NCI-H1436 (cell line): ENCODE measurements at regions not wholly inside any gene's neighbourhood (a gene's known extent, or its start where the extent isn't known, plus 50 kb on each side); places are given as distances from the start of the nearest gene placed in this dataset.

ENCODE experiments used
- DNase-seq: peaks from one replicate; lab custom pipeline; 2025; lab: John Stamatoyannopoulos, UW

DNA sequence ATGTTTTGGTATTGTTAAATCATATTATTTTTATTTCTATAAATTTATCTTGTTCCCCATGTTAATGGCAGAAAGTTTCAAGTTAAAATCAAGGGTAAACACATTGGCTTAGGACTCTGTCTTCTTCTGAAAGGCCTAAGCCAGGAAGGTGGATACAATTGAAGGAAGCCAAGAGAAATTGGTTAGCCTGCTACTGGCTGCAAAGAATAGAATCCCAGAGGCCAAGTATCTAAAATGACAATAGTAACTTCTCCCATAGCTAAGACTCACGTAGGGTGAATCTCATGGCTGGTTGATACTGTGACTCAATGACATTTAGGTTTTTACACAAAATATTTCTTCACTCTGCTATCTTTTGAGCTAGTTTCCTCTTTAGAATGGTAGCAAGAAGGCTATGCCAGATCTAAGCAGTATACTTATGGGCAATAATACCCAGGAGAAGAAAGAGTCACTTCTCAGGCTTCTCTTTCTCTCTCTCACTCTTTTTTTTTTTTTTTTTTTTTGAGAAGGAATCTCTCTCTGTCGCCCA lies 621.5 kb upstream of the TBL1XR1 start:
- no peak for DNase-seq

DNA sequence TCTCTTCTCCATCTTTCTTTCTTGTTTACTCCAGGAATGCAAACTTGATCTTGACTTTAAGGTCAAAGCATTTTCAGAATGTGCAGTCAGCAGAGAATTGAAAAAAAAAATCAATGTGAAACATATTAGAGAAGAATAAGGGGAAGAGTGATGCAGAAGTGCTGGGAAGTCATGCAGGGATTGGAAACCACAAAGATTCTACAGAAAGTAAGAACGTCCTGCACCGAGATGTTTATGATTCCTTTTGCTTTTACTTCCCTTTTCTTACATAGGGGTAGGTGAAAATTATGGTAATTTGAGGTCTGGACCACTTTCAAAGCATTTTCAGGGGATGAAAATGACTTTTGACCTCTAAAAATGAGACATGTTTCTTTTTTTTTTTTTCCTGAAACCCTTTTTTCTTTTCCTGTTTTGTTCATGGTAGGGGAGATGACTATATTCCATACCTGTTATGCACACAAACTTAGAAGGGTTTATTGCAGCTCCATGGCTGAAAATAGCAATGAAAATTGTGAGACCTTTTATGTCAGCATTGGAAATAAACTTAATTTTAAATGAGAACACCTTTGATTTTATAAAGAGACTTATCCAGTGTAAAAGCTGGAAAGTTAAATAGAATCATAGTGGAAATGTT lies 623.5 kb upstream of the TBL1XR1 start:
- no peak for DNase-seq

DNA sequence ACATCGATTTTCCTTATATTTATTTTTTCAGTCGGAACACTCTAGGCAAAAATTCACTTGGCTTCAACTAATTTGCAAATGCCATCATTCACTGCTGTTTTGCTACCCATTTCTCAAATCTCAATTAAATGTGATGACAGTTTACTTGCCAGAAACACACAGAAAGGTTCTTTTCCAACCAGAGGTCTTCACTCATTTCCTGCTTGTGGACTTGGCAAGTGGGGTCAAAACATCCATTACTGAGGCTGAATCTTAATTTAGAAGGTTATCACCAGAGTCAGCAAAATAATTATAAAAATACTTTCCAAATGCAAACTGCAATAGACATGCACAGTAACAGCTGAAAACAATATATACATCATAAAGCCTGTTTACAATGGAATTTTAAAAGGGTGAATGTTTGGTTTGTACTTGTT lies 625.4 kb upstream of the TBL1XR1 start:
- no peak for DNase-seq

DNA sequence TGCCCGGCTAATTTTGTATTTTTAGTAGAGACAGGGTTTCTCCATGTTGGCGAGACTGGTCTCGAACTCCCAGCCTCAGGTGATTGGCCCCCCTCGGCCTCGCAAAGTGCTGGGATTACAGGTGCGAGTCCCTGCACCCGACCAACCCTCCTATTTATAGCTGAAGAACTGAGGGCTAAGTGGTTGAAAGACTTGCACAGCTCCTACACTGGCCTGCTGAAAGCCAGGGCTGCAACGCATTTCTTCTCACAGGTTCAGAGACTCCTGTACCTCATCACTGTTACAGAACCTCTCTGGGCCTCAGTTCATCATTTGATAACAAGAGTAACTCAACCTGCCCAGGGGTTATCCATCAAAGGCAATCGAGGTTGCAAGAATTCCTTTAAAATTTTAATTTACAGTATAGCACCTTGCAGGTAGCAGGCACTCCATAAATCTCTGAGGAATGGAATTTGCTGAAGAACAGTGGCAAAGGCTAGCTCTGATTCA lies 626.5 kb upstream of the TBL1XR1 start:
- no peak for DNase-seq

DNA sequence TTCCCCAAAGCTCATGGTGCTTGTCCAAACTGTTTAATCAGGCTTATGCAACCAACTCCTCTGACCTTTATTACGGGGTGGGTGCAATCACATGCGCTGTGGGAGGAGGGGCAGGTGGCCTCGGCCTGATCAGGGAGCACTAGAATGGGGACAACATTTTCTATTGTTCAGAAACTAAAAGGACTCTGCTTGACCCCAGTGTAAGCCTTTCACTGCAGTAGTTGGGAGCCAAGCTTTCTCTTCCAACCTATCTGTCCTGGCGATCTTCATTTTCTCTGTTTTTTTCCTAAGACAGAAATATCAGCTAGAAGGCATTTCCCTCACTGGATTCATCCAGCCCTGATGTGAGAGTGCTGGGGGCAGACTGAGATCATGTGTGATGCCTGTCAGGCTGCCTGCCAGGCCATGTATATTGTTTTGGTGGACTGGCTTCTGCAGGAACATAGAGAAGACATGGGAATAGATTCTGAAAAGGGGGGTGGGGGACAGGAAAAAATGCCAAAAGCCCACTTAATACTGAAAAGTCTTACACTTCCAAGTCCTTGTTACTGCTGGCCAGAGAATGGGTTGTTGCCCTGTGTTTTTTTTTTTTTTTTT lies 627.0 kb upstream of the TBL1XR1 start:
- DNase-seq = no peak

DNA sequence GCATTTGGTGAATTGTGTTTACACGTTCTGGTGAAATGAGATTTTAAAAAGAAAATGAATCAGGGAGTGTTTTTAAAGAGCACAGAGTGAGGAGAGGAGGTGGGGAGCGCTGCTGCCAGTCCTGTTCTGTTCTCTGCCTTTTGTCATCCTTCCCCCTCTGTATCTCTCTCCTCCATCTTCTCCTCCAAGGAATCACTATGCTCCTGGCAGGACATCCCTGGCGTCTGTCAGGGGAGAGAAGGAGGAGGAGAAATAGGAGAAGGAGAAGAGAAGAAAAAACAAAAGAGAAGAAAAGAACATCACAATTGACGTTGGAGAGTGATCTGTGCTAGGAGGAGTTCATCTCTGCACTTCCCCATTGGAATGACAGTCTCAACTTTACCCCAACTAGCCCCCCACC lies 627.6 kb upstream of the TBL1XR1 start:
- DNase-seq = no peak

DNA sequence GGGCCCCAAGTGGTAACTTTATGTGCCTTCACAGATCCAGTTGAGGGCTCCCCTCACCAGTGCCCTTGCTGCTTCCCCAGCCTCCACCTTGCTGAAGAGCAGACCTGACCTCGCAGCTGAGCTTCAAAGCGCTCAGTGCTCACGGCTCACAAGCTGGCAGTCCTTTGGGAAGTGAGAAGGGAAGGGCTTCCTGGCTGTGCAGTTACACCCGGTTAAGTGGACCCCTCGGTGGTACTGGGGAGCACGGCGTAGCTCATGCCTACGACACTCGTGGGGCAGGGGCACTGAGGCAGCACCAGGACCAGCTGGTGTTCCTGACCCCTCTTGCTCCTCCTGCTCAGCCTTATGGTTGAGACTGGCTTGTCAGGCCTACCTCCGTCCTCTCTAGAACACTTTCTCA lies 629.0 kb upstream of the TBL1XR1 start:
- no peak for DNase-seq

DNA sequence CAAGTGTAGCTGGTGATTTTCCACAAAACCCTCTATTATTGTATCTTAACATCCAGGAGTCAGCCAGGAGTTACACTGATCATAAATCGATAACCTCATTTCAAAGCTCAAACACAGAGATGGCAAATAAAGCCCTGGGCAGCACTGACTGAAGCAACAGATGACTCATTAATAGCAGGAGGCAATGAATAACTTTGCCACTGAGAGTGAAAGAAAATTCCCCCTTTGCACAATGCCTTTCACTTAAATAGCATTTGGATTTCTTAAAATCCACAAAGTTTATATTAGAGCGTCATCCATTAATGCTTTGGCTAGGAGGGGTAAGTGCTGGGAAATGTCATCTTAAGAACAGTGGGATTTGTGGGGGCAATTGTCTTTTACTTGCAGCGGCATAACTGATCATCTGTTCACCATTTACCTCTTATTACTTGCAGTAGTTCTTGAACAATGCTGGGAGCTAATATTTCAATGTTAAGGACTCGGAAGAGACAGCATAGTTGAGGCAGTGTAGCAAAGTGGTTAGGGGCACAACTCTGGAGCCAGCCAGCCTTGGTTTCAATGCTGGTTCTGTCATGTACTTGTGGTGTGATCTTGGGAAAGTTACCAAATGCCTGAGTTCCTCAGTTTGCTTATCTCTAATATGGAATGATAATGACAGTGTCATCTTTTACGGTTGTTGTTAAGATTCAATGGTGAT lies 630.4 kb upstream of the TBL1XR1 start:
- no peak for DNase-seq

DNA sequence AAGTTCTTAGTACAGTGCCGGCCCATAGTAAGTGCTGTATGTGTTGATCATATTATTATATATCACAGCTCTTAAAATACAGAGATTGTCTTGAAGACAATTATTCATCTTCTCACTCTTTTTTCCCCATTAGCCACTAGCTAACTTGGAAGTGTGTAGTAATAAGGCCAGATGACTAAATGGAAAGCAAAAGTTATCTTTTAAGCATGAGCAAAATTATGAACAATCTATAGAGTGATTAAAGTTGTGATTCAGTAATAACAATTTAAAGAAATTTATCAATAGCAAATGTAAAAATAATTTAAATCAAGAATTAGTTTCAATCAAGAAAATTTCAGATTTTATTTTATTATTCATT lies 630.9 kb upstream of the TBL1XR1 start:
- no peak for DNase-seq

DNA sequence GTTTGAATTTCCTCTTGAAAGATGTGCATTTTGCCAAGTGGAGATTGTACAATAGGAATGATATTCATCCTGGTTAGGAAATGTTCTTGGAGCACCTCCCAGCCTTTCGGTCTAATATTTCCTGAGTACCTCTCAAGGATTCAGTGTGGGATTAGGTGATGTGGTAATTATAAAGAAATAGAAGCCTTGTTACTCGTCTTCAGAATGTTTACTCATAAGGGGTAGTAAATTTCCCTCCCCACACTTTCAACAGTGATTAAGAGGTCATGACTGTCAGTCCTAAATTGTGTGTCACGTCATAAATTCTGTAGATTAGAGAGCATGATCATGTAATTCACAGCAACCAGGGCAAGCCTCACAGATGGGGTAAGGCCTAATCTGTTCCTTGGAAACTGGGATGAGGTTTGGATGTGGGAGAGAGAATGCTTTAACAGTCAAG lies 633.1 kb upstream of the TBL1XR1 start:
- peak; percentile 44 for DNase-seq

DNA sequence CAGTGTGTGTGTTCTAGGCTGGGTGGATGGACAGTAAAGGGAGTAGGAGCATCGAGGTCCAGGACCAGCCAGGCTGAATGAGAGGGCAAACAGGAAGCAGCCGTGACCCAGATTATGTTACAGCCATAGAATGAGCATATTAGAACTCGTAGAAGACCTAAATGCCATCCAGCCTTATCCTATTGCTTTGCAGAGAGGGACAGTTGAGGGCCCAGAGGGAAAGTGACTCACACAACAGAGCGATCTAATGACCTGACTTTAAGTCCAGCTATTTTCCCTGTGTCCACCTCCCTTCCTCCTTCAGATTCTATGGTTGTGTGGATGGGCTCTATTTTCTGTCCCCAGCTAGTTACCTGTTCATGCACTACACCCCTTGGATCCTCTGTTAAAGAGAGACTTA lies 634.1 kb upstream of the TBL1XR1 start:
- no peak for DNase-seq

DNA sequence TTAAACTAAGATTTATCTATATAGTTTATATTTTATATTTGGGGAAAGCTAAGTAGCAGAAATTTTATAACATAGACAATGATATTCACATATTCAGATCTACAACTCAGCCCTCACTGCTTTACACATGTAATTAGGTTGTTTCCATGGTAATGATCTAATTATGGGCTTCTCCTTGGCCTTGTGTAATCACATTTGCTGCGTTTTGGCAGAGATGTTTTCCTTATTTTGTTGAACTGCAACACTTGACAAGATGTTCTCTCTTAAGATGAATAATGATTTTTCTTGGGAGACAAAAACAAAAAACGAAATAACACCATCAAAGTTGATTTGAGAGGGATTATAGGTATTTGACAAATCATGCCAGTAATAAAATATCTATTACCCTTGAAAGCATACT lies 635.6 kb upstream of the TBL1XR1 start:
- DNase-seq = peak; percentile 94

DNA sequence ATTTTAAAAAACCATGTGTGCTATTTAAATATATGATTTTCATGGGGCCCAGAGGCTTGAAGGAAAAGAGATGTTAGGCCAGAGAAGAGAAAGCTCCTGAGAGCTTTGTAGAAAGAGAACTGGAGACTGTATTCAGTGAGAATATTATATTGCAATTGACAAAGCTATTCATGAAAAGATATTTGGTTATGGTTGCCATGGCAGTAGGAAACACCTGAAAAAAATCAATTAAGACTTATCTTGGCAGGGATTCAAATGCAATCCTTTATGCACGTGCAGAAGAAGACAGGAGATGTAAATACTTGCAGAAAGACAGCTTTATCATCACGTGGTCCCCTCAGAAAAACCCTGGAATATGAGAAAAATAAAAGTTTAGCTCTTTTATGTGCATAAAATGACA lies 636.0 kb upstream of the TBL1XR1 start:
- DNase-seq = peak; percentile 96

DNA sequence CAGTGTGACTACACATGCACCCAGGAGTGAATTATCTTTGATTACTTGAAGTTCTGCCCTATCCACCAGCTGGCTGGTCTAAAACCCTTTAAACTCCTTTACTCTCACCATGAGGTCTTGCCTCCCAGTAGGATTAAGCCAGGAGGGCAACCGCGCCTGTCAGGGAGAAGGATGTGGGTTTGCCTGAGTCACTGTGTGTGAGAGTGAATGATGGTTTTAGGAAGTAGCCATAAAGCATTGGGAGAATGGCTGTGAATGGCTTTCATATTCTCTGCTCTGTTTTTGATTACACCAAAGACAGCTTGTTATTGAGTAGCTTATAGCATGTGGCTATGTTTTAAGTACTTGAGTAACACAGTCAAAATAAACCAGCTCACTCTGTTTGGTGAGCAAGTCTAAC lies 637.7 kb upstream of the TBL1XR1 start:
- DNase-seq = no peak

DNA sequence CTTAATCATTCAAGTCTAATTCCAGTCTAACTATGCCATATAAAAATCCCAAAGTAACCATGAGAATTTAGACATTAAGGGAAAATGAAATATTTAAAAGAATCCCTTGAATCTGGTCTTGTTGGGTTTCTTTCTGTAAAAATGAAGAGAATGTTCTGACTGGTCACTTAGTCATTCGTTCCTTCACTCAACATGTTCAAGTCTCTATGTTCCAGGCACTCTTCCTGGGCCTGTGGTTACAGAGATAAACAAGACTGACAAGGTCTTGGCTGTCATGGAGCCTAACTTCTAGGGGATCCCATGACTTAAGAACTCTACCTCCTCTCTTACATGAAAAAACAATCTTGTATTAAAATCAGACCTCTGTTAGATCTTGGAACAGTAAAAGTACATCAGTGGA lies 638.6 kb upstream of the TBL1XR1 start:
- DNase-seq = no peak

DNA sequence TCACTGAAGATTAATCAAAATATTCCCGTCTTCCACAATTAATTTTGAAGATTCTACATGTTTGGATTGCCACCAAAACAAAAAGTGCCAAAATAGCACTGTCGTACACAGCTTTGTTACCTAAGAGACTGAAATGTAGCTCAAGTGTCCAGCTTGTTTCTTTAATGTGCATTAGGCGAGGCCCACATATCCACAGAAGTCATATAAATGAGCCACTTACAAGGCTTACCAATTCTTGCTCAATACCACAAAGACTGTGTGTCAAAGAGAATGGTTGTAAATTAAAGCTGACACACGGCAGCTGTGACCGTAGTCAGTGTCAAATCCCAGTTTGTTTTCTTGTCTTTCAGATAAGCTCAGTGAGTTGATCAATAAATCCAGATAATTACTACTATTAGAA lies 639.4 kb upstream of the TBL1XR1 start:
- DNase-seq = peak; percentile 38

DNA sequence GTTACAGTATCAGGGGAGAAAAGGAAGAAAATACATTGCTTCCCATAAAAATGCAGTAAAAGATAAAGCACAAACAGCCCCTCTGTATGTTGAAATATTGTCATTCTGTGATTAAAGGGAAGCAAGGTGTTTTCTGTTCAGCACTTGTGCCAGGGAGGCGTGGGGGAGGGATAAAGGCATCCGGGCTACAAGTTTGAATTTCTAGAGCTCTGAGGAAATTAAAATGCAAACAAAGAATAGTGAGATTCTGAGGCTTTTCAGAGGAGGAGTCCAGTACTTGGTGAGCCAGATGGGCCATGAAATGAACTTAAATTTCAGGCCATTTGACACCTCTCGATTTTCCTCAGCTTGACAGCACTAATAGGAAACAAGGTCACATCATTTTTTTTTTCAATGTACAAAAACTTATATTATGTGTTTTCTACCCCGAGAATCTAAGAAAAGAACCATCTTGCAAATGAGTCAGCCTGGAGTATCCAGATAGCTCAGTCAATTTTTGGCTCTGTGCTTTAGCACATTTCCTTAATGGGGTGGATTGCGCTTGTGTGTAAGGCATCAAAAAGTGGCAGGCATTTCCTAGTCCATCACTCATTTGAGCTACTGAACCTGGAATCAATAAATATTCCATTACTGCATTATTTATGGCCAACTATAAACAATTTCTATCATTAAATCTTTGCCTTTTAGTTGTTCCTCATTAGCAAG lies 640.8 kb upstream of the TBL1XR1 start:
- DNase-seq = no peak

DNA sequence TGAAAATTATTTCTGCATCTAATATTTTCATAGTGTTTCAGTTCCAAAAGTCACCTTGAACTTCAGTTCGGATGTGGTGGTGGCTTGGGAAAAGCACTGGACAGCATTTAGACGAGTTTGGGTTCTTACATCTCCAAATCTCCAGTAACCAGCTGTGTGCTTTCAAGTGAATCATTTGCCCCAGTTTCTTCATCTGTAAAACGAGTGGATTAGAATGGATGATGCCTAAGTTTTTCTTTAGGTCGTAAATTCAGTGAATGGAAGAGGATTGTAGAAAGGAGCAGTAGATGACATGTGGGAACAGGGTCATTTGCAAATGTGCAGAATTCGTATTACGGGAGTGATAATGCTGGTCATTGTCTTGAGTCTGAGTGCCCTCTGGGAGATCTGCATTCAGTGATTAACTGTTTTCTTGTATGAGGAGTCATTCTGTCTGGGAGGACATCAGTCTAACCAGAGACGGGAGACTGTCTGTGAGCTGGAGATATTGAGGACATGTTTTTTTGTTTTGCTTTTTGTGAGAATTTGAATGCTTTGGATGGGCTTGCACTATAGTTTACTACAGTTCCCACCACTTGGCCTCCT lies 641.6 kb upstream of the TBL1XR1 start:
- no peak for DNase-seq

DNA sequence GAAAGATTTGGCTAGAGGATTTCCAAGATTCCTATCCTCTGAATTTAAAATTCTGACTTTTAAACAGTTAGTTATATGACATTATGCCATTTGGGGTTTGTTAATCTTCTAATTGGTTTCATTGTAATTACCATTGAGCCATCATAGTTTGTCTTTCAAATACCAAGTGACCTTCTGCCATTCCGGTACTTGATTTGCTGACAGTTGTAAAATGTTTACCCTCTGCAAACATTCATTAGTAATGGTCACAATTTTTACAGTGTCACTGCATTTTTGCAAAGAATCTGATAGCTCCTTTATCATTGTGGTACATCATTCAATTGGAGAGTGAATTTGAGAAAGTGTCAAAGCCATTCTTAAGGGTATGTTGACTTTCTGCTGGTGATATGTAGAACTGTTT lies 645.0 kb upstream of the TBL1XR1 start:
- no peak for DNase-seq

DNA sequence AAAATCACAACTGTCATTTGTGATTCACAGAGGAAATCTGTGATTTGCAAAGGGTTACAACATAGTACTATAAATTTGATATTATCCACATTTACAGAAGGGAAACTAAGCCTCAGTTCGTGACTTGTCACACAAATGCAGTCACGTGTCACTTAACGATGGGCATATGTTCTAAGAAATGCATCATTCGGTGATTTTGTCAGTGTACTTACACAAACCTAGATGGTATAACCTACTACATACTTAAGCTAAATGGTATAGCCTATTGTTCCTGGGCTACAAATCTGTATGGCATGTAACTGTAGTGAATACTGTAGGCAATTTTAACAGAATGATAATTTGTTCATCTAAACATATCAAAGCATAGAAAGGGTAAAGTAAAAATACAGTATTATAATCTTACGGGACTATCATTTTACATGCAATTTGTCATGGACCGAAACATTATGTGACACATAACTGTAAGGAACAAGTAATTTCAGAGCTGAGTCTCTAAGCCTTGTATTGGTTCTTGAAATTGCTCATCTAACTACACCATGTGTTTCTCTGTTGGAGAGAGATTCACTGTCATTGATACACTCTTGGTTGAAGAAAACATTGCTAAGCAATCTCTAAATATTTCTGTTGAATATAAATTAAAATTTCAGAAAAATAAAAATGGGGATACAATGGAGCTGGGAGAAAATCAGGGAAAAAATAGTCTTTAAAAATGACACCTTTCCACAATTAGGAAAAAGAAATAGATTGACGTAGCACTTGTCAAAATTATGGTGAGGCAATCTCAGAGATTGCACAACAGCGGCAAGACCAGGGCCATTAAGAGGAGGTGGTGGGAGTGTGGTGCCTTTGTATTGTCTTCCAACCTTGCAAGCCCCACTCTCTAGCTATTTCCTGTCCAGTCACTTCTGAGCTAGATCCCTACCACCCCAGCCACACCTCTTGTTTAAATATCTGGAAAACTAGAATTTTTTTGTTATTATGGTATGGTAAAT lies 645.8 kb upstream of the TBL1XR1 start:
- no peak for DNase-seq
